WTC11 (cell line): ENCODE measurements at regions not wholly inside any gene's neighbourhood (a gene's known extent, or its start where the extent isn't known, plus 50 kb on each side); places are given as distances from the start of the nearest gene placed in this dataset.

Source experiments
- ATAC-seq: fragments of 200-7000 bp; cut with Tn5 transposase; 2 replicates; pipeline ENCODE4 v1.10.0; 2021; ENCODE audit warnings: mild to moderate bottlenecking, moderate library complexity
- CTCF ChIA-PET: fragments of 300-600 bp; sonication (Branson Sonifier 250); formaldehyde crosslinking; loops from one replicate; lab custom pipeline; 2021; ENCODE audit warnings: antibody characterized with exemption; lab: Charles Lee
- POLR2A ChIA-PET: fragments of 350-600 bp; sonication (Branson Sonifier 250); formaldehyde crosslinking; loops from one replicate; lab custom pipeline; 2021; ENCODE audit warnings: antibody characterized with exemption; lab: Charles Lee
- DNase-seq: peaks from one replicate; pipeline ENCODE4 v3.0.0; 2021; ENCODE audit warnings: low spot score
- H3K27ac Mint-ChIP-seq: 2 replicates; pipeline ENCODE4 v1.8.0; 2021; ENCODE audit warnings: mixed read lengths
- H3K27me3 Mint-ChIP-seq: 2 replicates; pipeline ENCODE4 v1.8.0; 2021; ENCODE audit warnings: low read depth, mild to moderate bottlenecking, moderate library complexity, mixed read lengths
- H3K36me3 Mint-ChIP-seq: 2 replicates; pipeline ENCODE4 v1.8.0; 2021; ENCODE audit warnings: mixed read lengths
- H3K4me1 Mint-ChIP-seq: 2 replicates; pipeline ENCODE4 v1.8.0; 2022; ENCODE audit warnings: mixed read lengths
- H3K4me3 Mint-ChIP-seq: 2 replicates; pipeline ENCODE4 v1.8.0; 2021; ENCODE audit warnings: mild to moderate bottlenecking, moderate library complexity, mixed read lengths
- H3K9me3 Mint-ChIP-seq: 2 replicates; pipeline ENCODE4 v1.8.0; 2021; ENCODE audit warnings: mixed read lengths
- CREM ChIP-seq: sonication (generic); formaldehyde crosslinking; IDR thresholded peaks from 2 replicates; pipeline ENCODE4 v1.8.1; 2022; ENCODE audit warnings: mild to moderate bottlenecking, missing genetic modification reagents, moderate library complexity
- EMX1 ChIP-seq: fragments of 250-450 bp; sonication (Bioruptor Pico); IDR thresholded peaks from 2 replicates; pipeline ENCODE4 v1.8.0; 2021; ENCODE audit warnings: mild to moderate bottlenecking
- ESRRA ChIP-seq: sonication (generic); formaldehyde crosslinking; IDR thresholded peaks from 2 replicates; pipeline ENCODE4 v1.8.1; 2022; ENCODE audit warnings: mild to moderate bottlenecking, missing genetic modification reagents, borderline replicate concordance
- FOXJ3 ChIP-seq: sonication (generic); formaldehyde crosslinking; IDR thresholded peaks from 2 replicates; pipeline ENCODE4 v1.9.0; 2021; ENCODE audit warnings: missing genetic modification reagents, mild to moderate bottlenecking, borderline replicate concordance
- FOXK1 ChIP-seq: sonication (generic); formaldehyde crosslinking; IDR thresholded peaks from 2 replicates; pipeline ENCODE4 v1.8.0; 2022; ENCODE audit warnings: mild to moderate bottlenecking, moderate library complexity, missing genetic modification reagents
- NFATC4 ChIP-seq: fragments of 250-450 bp; sonication (Bioruptor Pico); IDR thresholded peaks from 2 replicates; pipeline ENCODE4 v1.9.0; 2021; ENCODE audit warnings: mild to moderate bottlenecking
- PRRX2 ChIP-seq: fragments of 250-450 bp; sonication (Bioruptor Pico); IDR thresholded peaks from 2 replicates; pipeline ENCODE4 v1.8.0; 2021; ENCODE audit warnings: mild to moderate bottlenecking
- SMAD3 ChIP-seq: sonication (generic); formaldehyde crosslinking; IDR thresholded peaks from 2 replicates; pipeline ENCODE4 v1.8.0; 2022; ENCODE audit warnings: missing genetic modification reagents, mild to moderate bottlenecking, borderline replicate concordance
- SOX15 ChIP-seq: fragments of 250-450 bp; sonication (Bioruptor Pico); IDR thresholded peaks from 2 replicates; pipeline ENCODE4 v1.9.0; 2021; ENCODE audit warnings: mild to moderate bottlenecking
- SP1 ChIP-seq: sonication (generic); formaldehyde crosslinking; conservative IDR thresholded peaks from 2 replicates; pipeline ENCODE4 v1.8.1; 2022; ENCODE audit warnings: missing genetic modification reagents
- TEAD4 ChIP-seq: sonication (generic); formaldehyde crosslinking; IDR thresholded peaks from 2 replicates; pipeline ENCODE4 v1.8.0; 2022; ENCODE audit warnings: mild to moderate bottlenecking, missing genetic modification reagents
- ZNF121 ChIP-seq: sonication (generic); formaldehyde crosslinking; IDR thresholded peaks from 2 replicates; pipeline ENCODE4 v1.8.0; 2023; ENCODE audit warnings: missing genetic modification reagents
- ZNF232 ChIP-seq: sonication (generic); formaldehyde crosslinking; IDR thresholded peaks from 2 replicates; pipeline ENCODE4 v1.8.0; 2022; ENCODE audit warnings: mild to moderate bottlenecking, missing genetic modification reagents
- ZNF317 ChIP-seq: sonication (generic); formaldehyde crosslinking; IDR thresholded peaks from 2 replicates; pipeline ENCODE4 v1.8.1; 2023; ENCODE audit warnings: low read depth, mild to moderate bottlenecking, moderate library complexity, missing genetic modification reagents, borderline replicate concordance
- ZNF671 ChIP-seq: fragments of 250-450 bp; sonication (Bioruptor Pico); IDR thresholded peaks from 2 replicates; pipeline ENCODE4 v1.8.0; 2021; ENCODE audit warnings: mild to moderate bottlenecking
- TF ChIP-seq, protein P1 (sequence below): fragments of 250-450 bp; sonication (Bioruptor Pico); IDR thresholded peaks from 2 replicates; pipeline ENCODE4 v2.1.2; 2022; ENCODE audit warnings: mild to moderate bottlenecking, moderate library complexity
- TF ChIP-seq, protein P2 (sequence below): sonication (generic); formaldehyde crosslinking; IDR thresholded peaks from 2 replicates; pipeline ENCODE4 v1.8.0; 2022; ENCODE audit warnings: mild to moderate bottlenecking, missing genetic modification reagents
- TF ChIP-seq, protein P3 (sequence below): sonication (generic); formaldehyde crosslinking; IDR thresholded peaks from 2 replicates; pipeline ENCODE4 v1.8.1; 2023; ENCODE audit warnings: mild to moderate bottlenecking, moderate library complexity, missing genetic modification reagents
- TF ChIP-seq, protein P4 (sequence below): sonication (generic); formaldehyde crosslinking; IDR thresholded peaks from 2 replicates; pipeline ENCODE4 v1.8.1; 2022; ENCODE audit warnings: low read depth, missing genetic modification reagents, borderline replicate concordance
- TF ChIP-seq, protein P5 (sequence below): sonication (generic); formaldehyde crosslinking; IDR thresholded peaks from 2 replicates; pipeline ENCODE4 v1.8.1; 2023; ENCODE audit warnings: mild to moderate bottlenecking, missing genetic modification reagents, moderate library complexity
- TF ChIP-seq, protein P6 (sequence below): sonication (generic); formaldehyde crosslinking; IDR thresholded peaks from 2 replicates; pipeline ENCODE4 v1.8.1; 2022; ENCODE audit warnings: missing genetic modification reagents, borderline replicate concordance
- TF ChIP-seq, protein P7 (sequence below): sonication (generic); formaldehyde crosslinking; IDR thresholded peaks from 2 replicates; pipeline ENCODE4 v1.8.0; 2023; ENCODE audit warnings: missing genetic modification reagents
- TF ChIP-seq, protein P8 (sequence below): fragments of 250-450 bp; sonication (Bioruptor Pico); IDR thresholded peaks from 2 replicates; pipeline ENCODE4 v1.9.0; 2021; ENCODE audit warnings: moderate library complexity, mild to moderate bottlenecking, inconsistent platforms, borderline replicate concordance

DNA sequence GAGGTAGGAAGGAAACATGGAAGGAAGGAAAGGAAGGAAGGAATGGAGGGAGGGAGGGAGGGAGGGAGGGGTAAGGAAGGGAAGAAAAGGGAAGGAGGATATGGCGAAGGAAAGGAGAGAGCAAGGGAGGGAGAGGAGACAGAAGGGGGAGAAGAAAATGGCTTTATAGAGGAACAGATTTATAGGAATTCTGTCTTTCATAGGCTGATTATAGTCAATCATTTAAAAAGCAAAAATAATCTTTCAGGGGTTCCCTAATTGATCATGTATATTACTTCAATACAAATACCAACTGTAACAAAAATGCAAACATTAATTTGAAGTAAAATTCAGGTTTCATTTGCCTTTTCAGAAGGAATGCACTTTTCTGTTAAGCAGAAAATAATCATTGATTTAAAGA, 519.1 kb downstream of the MDFIC start:
- no peak overlapping the region for H3K4me3 Mint-ChIP-seq
- H3K36me3 Mint-ChIP-seq = no peaks in the 10 kb centered on the region
- H3K4me1 Mint-ChIP-seq = peaks cover 8% of the 10 kb centered on the region
- CTCF ChIA-PET = no interaction called here
- DNase-seq (no peak), ATAC-seq (no peak)
- TF ChIP-seq, protein P1, sequence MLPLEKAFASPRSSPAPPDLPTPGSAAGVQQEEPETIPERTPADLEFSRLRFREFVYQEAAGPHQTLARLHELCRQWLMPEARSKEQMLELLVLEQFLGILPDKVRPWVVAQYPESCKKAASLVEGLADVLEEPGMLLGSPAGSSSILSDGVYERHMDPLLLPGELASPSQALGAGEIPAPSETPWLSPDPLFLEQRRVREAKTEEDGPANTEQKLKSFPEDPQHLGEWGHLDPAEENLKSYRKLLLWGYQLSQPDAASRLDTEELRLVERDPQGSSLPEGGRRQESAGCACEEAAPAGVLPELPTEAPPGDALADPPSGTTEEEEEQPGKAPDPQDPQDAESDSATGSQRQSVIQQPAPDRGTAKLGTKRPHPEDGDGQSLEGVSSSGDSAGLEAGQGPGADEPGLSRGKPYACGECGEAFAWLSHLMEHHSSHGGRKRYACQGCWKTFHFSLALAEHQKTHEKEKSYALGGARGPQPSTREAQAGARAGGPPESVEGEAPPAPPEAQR (CRISPR knock-in tag) = no peak
- no peak for TF ChIP-seq SP1
- no peak for TF ChIP-seq ZNF232 (CRISPR knock-in tag)
- peaks cover 3% of the 10 kb centered on the region; the same call in 1 of the 2 replicates for H3K9me3 Mint-ChIP-seq
- H3K27me3 Mint-ChIP-seq = no peaks in the 10 kb centered on the region
- no peak overlapping the region for H3K27ac Mint-ChIP-seq
- POLR2A ChIA-PET = no interaction called here

DNA sequence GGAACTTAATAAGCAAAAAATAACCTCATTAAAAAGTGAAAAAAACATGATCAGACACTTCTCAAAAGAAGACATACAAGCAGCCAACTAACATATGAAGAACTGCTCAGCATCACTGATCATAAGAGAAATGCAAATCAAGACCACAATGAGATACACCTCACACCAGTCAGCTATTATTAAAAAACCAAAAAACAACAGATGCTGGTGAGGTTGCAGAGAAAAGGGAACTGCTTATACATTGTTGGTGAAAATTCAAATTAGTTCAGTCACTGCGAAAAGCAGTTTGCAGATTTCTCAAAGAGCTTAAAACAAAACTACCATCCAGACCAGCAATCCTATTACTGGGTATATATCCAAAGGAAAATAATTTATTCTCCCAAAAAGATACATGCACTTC, 513.3 kb downstream of the MDFIC start:
- H3K4me1 Mint-ChIP-seq = peaks cover under 1% of the 10 kb centered on the region
- ChIA-PET CTCF (no interaction called here), POLR2A (no interaction called here)
- no peak overlapping the region for H3K27ac Mint-ChIP-seq
- H3K4me3 Mint-ChIP-seq = no peak overlapping the region
- TF ChIP-seq NFATC4 (CRISPR knock-in tag) = no peak
- TF ChIP-seq TEAD4 = no peak
- TF ChIP-seq ZNF671 (CRISPR knock-in tag) = no peak
- TF ChIP-seq, protein P2, sequence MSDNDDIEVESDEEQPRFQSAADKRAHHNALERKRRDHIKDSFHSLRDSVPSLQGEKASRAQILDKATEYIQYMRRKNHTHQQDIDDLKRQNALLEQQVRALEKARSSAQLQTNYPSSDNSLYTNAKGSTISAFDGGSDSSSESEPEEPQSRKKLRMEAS (CRISPR knock-in tag) = no peak
- no peak for TF ChIP-seq SMAD3 (CRISPR knock-in tag)
- no peak for TF ChIP-seq CREM (CRISPR knock-in tag)
- TF ChIP-seq, protein P3, sequence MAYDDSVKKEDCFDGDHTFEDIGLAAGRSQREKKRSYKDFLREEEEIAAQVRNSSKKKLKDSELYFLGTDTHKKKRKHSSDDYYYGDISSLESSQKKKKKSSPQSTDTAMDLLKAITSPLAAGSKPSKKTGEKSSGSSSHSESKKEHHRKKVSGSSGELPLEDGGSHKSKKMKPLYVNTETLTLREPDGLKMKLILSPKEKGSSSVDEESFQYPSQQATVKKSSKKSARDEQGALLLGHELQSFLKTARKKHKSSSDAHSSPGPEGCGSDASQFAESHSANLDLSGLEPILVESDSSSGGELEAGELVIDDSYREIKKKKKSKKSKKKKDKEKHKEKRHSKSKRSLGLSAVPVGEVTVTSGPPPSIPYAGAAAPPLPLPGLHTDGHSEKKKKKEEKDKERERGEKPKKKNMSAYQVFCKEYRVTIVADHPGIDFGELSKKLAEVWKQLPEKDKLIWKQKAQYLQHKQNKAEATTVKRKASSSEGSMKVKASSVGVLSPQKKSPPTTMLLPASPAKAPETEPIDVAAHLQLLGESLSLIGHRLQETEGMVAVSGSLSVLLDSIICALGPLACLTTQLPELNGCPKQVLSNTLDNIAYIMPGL (CRISPR knock-in tag) = no peak
- no peak for TF ChIP-seq ZNF121 (CRISPR knock-in tag)
- peaks cover 7% of the 10 kb centered on the region for H3K9me3 Mint-ChIP-seq
- no peaks in the 10 kb centered on the region for H3K36me3 Mint-ChIP-seq
- ATAC-seq (no peak), DNase-seq (no peak)
- H3K27me3 Mint-ChIP-seq = no peaks in the 10 kb centered on the region

DNA sequence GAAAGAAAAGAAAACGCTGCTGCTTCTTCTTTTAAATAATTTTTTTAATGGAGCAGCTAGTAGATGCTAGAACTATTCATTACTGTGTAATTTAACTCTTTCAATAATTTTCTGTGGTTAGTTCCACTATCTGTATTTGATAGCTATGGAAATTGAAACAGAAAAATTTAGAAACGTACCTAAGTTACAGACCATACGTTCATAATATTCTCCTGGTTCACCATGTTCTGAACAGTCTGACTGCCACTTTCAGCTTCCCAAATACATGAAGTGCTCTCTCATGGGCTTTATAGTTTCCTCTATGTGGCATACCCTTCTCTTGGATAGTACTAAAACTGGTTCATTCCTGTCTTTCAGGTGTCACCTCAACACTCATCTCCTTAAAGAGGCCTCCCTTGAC, 508.0 kb downstream of the MDFIC start:
- no peaks in the 10 kb centered on the region for H3K27me3 Mint-ChIP-seq
- H3K4me1 Mint-ChIP-seq = no peaks in the 10 kb centered on the region
- no peak overlapping the region for H3K4me3 Mint-ChIP-seq
- no peak for DNase-seq
- H3K9me3 Mint-ChIP-seq = peaks cover 4% of the 10 kb centered on the region
- ATAC-seq = no peak
- POLR2A ChIA-PET = interaction anchor here (0.5 kb wide), 1 partner anchor 292 kb away, joined by 4 read pairs; no protein-coding TSS in a partner anchor
- H3K36me3 Mint-ChIP-seq = no peaks in the 10 kb centered on the region
- CTCF ChIA-PET = no interaction called here
- no peak overlapping the region for H3K27ac Mint-ChIP-seq
- no peak for TF ChIP-seq SMAD3 (CRISPR knock-in tag)
- TF ChIP-seq ZNF317 (CRISPR knock-in tag) = no peak
- TF ChIP-seq SOX15 (CRISPR knock-in tag) = no peak
- TF ChIP-seq, protein P4, sequence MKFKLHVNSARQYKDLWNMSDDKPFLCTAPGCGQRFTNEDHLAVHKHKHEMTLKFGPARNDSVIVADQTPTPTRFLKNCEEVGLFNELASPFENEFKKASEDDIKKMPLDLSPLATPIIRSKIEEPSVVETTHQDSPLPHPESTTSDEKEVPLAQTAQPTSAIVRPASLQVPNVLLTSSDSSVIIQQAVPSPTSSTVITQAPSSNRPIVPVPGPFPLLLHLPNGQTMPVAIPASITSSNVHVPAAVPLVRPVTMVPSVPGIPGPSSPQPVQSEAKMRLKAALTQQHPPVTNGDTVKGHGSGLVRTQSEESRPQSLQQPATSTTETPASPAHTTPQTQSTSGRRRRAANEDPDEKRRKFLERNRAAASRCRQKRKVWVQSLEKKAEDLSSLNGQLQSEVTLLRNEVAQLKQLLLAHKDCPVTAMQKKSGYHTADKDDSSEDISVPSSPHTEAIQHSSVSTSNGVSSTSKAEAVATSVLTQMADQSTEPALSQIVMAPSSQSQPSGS (CRISPR knock-in tag) = no peak
- no peak for TF ChIP-seq PRRX2 (CRISPR knock-in tag)
- TF ChIP-seq, protein P5, sequence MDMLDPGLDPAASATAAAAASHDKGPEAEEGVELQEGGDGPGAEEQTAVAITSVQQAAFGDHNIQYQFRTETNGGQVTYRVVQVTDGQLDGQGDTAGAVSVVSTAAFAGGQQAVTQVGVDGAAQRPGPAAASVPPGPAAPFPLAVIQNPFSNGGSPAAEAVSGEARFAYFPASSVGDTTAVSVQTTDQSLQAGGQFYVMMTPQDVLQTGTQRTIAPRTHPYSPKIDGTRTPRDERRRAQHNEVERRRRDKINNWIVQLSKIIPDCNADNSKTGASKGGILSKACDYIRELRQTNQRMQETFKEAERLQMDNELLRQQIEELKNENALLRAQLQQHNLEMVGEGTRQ (CRISPR knock-in tag) = no peak
- TF ChIP-seq, protein P6, sequence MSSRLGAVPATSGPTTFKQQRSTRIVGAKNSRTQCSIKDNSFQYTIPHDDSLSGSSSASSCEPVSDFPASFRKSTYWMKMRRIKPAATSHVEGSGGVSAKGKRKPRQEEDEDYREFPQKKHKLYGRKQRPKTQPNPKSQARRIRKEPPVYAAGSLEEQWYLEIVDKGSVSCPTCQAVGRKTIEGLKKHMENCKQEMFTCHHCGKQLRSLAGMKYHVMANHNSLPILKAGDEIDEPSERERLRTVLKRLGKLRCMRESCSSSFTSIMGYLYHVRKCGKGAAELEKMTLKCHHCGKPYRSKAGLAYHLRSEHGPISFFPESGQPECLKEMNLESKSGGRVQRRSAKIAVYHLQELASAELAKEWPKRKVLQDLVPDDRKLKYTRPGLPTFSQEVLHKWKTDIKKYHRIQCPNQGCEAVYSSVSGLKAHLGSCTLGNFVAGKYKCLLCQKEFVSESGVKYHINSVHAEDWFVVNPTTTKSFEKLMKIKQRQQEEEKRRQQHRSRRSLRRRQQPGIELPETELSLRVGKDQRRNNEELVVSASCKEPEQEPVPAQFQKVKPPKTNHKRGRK (CRISPR knock-in tag) = no peak
- no peak for TF ChIP-seq FOXK1
- TF ChIP-seq ZNF671 (CRISPR knock-in tag) = no peak
- TF ChIP-seq, protein P2 (CRISPR knock-in tag) = no peak
- TF ChIP-seq FOXJ3 (CRISPR knock-in tag) = no peak
- TF ChIP-seq, protein P7, sequence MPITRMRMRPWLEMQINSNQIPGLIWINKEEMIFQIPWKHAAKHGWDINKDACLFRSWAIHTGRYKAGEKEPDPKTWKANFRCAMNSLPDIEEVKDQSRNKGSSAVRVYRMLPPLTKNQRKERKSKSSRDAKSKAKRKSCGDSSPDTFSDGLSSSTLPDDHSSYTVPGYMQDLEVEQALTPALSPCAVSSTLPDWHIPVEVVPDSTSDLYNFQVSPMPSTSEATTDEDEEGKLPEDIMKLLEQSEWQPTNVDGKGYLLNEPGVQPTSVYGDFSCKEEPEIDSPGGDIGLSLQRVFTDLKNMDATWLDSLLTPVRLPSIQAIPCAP (CRISPR knock-in tag) = no peak
- no peak for TF ChIP-seq EMX1 (CRISPR knock-in tag)
- no peak for TF ChIP-seq NFATC4 (CRISPR knock-in tag)
- TF ChIP-seq ESRRA (CRISPR knock-in tag) = no peak
- TF ChIP-seq, protein P8, sequence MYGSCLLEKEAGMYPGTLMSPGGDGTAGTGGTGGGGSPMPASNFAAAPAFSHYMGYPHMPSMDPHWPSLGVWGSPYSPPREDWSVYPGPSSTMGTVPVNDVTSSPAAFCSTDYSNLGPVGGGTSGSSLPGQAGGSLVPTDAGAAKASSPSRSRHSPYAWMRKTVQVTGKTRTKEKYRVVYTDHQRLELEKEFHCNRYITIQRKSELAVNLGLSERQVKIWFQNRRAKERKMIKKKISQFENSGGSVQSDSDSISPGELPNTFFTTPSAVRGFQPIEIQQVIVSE (CRISPR knock-in tag) = no peak
